ENCODE measurements at regions not wholly inside any gene's neighbourhood (a gene's known extent, or its start where the extent isn't known, plus 50 kb on each side); places are given as distances from the start of the nearest gene placed in this dataset.

DNA sequence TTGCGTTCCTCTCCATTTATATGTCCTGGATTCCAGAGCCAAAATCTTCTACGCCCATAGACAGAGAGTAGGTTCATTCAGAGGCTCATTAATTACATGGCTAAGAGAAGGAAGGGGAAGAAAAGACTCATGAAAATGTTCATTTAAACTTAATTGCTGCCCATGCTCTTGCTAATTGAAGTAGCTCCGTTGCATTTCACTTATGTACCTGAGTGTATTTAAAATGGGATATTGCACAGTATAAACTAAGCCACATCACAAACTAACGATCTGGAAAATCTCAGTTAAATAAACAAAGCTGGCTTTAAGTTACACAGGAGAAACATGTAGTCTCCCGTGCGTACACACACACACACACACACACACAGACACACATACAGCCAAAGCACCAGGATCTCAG, 269.2 kb downstream of the CDC5L start:
- TF ChIP-seq, protein P1, sequence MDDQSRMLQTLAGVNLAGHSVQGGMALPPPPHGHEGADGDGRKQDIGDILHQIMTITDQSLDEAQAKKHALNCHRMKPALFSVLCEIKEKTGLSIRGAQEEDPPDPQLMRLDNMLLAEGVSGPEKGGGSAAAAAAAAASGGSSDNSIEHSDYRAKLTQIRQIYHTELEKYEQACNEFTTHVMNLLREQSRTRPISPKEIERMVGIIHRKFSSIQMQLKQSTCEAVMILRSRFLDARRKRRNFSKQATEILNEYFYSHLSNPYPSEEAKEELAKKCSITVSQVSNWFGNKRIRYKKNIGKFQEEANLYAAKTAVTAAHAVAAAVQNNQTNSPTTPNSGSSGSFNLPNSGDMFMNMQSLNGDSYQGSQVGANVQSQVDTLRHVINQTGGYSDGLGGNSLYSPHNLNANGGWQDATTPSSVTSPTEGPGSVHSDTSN (CRISPR knock-in tag; IDR thresholded peaks at IDR 0.05): no peak
- TF ChIP-seq, protein P2, sequence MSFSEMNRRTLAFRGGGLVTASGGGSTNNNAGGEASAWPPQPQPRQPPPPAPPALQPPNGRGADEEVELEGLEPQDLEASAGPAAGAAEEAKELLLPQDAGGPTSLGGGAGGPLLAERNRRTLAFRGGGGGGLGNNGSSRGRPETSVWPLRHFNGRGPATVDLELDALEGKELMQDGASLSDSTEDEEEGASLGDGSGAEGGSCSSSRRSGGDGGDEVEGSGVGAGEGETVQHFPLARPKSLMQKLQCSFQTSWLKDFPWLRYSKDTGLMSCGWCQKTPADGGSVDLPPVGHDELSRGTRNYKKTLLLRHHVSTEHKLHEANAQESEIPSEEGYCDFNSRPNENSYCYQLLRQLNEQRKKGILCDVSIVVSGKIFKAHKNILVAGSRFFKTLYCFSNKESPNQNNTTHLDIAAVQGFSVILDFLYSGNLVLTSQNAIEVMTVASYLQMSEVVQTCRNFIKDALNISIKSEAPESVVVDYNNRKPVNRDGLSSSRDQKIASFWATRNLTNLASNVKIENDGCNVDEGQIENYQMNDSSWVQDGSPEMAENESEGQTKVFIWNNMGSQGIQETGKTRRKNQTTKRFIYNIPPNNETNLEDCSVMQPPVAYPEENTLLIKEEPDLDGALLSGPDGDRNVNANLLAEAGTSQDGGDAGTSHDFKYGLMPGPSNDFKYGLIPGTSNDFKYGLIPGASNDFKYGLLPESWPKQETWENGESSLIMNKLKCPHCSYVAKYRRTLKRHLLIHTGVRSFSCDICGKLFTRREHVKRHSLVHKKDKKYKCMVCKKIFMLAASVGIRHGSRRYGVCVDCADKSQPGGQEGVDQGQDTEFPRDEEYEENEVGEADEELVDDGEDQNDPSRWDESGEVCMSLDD (tag by site-specific recombination; IDR thresholded peaks at IDR 0.05): no peak
- TF ChIP-seq, protein P3, sequence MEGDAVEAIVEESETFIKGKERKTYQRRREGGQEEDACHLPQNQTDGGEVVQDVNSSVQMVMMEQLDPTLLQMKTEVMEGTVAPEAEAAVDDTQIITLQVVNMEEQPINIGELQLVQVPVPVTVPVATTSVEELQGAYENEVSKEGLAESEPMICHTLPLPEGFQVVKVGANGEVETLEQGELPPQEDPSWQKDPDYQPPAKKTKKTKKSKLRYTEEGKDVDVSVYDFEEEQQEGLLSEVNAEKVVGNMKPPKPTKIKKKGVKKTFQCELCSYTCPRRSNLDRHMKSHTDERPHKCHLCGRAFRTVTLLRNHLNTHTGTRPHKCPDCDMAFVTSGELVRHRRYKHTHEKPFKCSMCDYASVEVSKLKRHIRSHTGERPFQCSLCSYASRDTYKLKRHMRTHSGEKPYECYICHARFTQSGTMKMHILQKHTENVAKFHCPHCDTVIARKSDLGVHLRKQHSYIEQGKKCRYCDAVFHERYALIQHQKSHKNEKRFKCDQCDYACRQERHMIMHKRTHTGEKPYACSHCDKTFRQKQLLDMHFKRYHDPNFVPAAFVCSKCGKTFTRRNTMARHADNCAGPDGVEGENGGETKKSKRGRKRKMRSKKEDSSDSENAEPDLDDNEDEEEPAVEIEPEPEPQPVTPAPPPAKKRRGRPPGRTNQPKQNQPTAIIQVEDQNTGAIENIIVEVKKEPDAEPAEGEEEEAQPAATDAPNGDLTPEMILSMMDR (tag by site-specific recombination; IDR thresholded peaks at IDR 0.05): no peak
